Epithelial cell of esophagus (primary cell): ENCODE measurements at regions not wholly inside any gene's neighbourhood (a gene's known extent, or its start where the extent isn't known, plus 50 kb on each side); places are given as distances from the start of the nearest gene placed in this dataset.

Source experiments
- DNase-seq: peaks from one replicate; pipeline ENCODE4 v3.0.0; 2010; ENCODE audit warnings: low read depth
- H3K4me3 ChIP-seq: 2 replicates; pipeline ENCODE4 v1.5.1; 2011; ENCODE audit warnings: mild to moderate bottlenecking, low read length, control low read depth
- CTCF ChIP-seq: IDR thresholded peaks from 2 replicates; pipeline ENCODE4 v1.5.1; 2011; ENCODE audit warnings: low read depth, mild to moderate bottlenecking, low read length, control low read depth, inconsistent platforms; ENCODE audit not compliant: insufficient read depth; ENCODE audit errors: missing control alignments

GRCh38 chr15:93209690-93210445, 120.9 kb upstream of the RGMA start:
- no peak overlapping the region for H3K4me3 ChIP-seq
- DNase-seq = peak; percentile 65
- no peak for TF ChIP-seq CTCF

GRCh38 chr15:93206893-93207292, 117.9 kb upstream of the RGMA start:
- no peak for DNase-seq
- H3K4me3 ChIP-seq = no peak overlapping the region
- TF ChIP-seq CTCF = no peak

GRCh38 chr15:93205413-93205812, 116.4 kb upstream of the RGMA start:
- no peak for DNase-seq
- TF ChIP-seq CTCF = no peak
- H3K4me3 ChIP-seq = no peak overlapping the region

- TF ChIP-seq CTCF = no peak
- no peak for DNase-seq
- no peak overlapping the region for H3K4me3 ChIP-seq
These were observed 114.0 kb upstream of the RGMA start for GRCh38 chr15:93203036-93203435.

GRCh38 chr15:93202405-93202804, 113.4 kb upstream of the RGMA start:
- no peak overlapping the region for H3K4me3 ChIP-seq
- TF ChIP-seq CTCF = no peak
- DNase-seq = no peak

GRCh38 chr15:93201940-93202339, 112.9 kb upstream of the RGMA start:
- TF ChIP-seq CTCF = no peak
- DNase-seq = no peak
- no peak overlapping the region for H3K4me3 ChIP-seq

GRCh38 chr15:93200837-93201226, 111.8 kb upstream of the RGMA start:
- no peak for DNase-seq
- H3K4me3 ChIP-seq = no peak overlapping the region
- no peak for TF ChIP-seq CTCF
